Fibroblast of pulmonary artery (primary cell): ENCODE measurements at regions not wholly inside any gene's neighbourhood (a gene's known extent, or its start where the extent isn't known, plus 50 kb on each side); places are given as distances from the start of the nearest gene placed in this dataset.

Experiments used
- DNase-seq: peaks from one replicate; pipeline ENCODE4 v3.0.0-alpha.2; 2010; ENCODE audit warnings: low read depth
- H3K4me3 ChIP-seq: replicated peaks from 2 replicates; pipeline ENCODE4 v1.5.1; 2011; ENCODE audit warnings: low read depth, mild to moderate bottlenecking, control low read depth, low read length, moderate library complexity
- CTCF ChIP-seq: IDR thresholded peaks from 2 replicates; pipeline ENCODE4 v1.5.1; 2011; ENCODE audit warnings: mild to moderate bottlenecking, control low read depth, low read length, inconsistent platforms; ENCODE audit errors: missing control alignments

GRCh38 chr15:62742409-62743171, 300.0 kb upstream of the TPM1 start:
- peak; percentile 93 for DNase-seq
- peak; percentile 89 for TF ChIP-seq CTCF
- no peak overlapping the region for H3K4me3 ChIP-seq

DNA sequence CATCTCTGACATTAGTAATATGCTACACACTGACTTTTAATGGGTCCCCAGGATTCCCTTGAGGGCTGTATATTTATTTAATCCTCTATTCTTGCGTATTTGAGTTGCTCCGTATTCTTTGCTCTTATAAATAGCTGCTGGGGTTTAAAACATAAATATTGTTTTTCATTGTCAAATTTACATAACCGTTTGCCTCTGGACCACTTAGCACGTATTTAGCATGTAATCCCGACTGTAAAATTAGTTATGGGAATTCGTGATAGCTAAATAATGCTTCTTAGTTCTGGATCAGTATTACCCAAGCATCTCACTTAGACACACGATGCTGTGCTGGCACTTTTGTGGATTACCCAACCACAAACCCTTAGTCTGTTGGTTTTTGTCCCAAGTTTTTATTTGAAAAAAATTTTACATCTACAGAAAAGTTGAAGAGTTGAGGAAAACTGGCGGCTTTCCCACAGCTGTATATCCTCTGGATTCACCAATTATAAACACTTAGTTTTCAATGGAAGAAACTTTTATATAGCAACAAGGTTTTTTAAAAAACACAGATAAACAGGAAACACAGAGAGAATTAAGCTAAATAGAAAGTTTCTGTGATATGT, 296.8 kb upstream of the TPM1 start:
- no peak for TF ChIP-seq CTCF
- no peak for DNase-seq
- no peak overlapping the region for H3K4me3 ChIP-seq

DNA sequence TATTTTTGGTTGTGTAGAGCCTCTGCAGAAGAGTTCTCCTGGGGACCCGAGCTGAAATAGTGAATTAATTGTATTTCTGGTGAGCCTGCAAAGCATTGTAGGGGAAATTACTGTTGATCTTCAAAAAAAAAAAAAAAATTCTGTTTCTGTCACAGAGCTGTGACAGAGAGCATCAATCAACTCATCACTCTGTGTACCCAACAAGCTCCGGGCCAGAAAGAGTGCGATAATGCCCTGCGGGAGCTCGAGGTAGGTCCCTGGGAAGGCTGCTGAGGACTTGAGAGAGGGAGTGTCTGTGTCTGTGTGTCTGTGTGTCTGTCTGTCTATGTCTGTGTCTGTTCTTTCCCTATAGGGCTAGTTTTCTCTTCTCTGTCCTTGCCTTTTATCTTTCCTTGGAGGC, 294.4 kb upstream of the TPM1 start:
- no peak for TF ChIP-seq CTCF
- no peak for DNase-seq
- no peak overlapping the region for H3K4me3 ChIP-seq

DNA sequence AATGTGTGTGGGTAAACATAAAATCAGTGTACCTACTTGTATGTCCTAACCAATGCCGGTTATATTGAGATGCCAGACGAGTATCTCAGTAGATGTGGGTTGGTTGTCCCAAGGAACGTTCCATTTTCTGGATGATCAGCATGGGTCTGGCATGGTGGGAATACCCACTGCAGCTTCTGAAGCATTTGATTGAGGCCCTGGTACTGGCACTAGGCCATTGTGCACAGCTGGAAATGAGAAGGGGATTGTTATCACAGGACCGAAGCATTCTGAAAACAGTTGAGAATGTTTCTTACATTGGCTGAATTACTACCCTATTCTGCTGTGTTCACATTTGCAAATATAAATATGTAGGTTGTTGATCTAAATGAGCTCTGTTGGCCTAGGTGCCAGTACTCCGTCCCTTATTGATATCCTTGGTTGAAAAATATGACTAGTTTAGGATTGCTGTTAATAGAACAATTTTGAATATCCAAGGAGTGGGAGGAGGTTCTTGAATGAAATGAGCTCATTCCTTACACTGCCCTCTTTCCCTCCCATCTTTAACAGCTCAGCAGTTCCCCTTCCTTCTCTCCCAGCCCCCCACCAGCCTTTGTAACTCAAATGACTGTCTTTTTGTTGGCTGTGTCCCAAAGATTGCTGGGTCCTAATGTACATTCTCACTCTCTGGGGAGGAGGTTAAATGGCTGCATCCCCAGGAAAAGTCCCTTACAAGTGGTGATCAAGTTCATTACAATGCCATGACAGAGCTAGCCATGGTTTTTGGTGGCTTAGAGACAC, 293.3 kb upstream of the TPM1 start:
- TF ChIP-seq CTCF, result no peak
- H3K4me3 ChIP-seq, result no peak overlapping the region
- DNase-seq, result no peak

GRCh38 chr15:62750471-62750870, 292.1 kb upstream of the TPM1 start:
- TF ChIP-seq CTCF, result no peak
- no peak overlapping the region for H3K4me3 ChIP-seq
- no peak for DNase-seq

GRCh38 chr15:62752657-62753517, 289.7 kb upstream of the TPM1 start:
- no peak for TF ChIP-seq CTCF
- no peak for DNase-seq
- no peak overlapping the region for H3K4me3 ChIP-seq
